PFSK-1 (cell line): ENCODE measurements at regions not wholly inside any gene's neighbourhood (a gene's known extent, or its start where the extent isn't known, plus 50 kb on each side); places are given as distances from the start of the nearest gene placed in this dataset.

ENCODE experiments used
- FOXP2 ChIP-seq: optimal IDR thresholded peaks from 2 replicates; pipeline ENCODE3; 2011; ENCODE audit warnings: borderline replicate concordance, control low read depth, inconsistent platforms; ENCODE audit not compliant: insufficient read depth; ENCODE audit errors: extremely low read length, extremely low read depth
- POLR2AphosphoS5 ChIP-seq: IDR thresholded peaks from 2 replicates; pipeline ENCODE4 v1.6.1; 2012; ENCODE audit warnings: low read depth, mild to moderate bottlenecking, control low read depth, low read length, moderate library complexity
- TAF1 ChIP-seq: IDR thresholded peaks from 2 replicates; pipeline ENCODE4 v1.6.1; 2012; ENCODE audit warnings: low read length, control low read depth, borderline replicate concordance; ENCODE audit not compliant: insufficient read depth
- TF ChIP-seq, protein P1 (sequence below), 2 experiments: IDR thresholded peaks; 2 replicates each; pipeline versions ENCODE4 v1.6.1 to v1.8.0; 2011 to 2012; ENCODE audit warnings: low read depth in 2 of 2, low read length in 2 of 2, control low read depth in 1 of 2, inconsistent platforms in 1 of 2, mild to moderate bottlenecking in 1 of 2, moderate library complexity in 1 of 2; ENCODE audit not compliant: insufficient read depth in 1 of 2

DNA sequence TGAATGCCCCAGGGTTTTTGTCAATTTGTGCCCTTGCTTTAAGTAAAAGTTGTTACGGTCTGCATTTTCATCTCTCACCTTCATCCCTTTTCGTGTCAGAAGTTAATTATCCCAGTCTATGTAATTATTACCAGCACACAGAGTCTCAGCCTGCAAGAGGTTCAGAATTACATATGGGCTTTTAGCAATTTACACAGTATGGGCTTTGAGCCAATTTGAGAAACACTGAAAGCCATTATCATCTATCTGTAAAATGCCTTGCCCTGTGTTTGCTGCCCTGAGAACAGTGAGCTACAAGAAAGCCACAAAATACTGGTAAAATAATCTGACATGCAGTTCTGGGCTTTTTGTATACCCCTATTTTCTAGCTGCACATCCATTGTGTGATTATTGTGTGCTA lies 125.6 kb upstream of the STEAP4 start:
- no peak for TF ChIP-seq POLR2AphosphoS5
- TF ChIP-seq, protein P1, sequence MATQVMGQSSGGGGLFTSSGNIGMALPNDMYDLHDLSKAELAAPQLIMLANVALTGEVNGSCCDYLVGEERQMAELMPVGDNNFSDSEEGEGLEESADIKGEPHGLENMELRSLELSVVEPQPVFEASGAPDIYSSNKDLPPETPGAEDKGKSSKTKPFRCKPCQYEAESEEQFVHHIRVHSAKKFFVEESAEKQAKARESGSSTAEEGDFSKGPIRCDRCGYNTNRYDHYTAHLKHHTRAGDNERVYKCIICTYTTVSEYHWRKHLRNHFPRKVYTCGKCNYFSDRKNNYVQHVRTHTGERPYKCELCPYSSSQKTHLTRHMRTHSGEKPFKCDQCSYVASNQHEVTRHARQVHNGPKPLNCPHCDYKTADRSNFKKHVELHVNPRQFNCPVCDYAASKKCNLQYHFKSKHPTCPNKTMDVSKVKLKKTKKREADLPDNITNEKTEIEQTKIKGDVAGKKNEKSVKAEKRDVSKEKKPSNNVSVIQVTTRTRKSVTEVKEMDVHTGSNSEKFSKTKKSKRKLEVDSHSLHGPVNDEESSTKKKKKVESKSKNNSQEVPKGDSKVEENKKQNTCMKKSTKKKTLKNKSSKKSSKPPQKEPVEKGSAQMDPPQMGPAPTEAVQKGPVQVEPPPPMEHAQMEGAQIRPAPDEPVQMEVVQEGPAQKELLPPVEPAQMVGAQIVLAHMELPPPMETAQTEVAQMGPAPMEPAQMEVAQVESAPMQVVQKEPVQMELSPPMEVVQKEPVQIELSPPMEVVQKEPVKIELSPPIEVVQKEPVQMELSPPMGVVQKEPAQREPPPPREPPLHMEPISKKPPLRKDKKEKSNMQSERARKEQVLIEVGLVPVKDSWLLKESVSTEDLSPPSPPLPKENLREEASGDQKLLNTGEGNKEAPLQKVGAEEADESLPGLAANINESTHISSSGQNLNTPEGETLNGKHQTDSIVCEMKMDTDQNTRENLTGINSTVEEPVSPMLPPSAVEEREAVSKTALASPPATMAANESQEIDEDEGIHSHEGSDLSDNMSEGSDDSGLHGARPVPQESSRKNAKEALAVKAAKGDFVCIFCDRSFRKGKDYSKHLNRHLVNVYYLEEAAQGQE (IDR thresholded peaks at IDR 0.05; ENCODE audit: insufficient read depth in 1 of 2, low read depth in 2 of 2, low read length in 2 of 2), result no peak
- no peak for TF ChIP-seq FOXP2
- TF ChIP-seq TAF1, result no peak
